HL-60/S4 treated with phorbol 12-myristate 13-acetate at 8.2 ng/mL for 4 days and 3 days (cell line): ENCODE measurements at regions not wholly inside any gene's neighbourhood (a gene's known extent, or its start where the extent isn't known, plus 50 kb on each side); places are given as distances from the start of the nearest gene placed in this dataset.

ENCODE experiments used
- in situ Hi-C: fragments of 300-500 bp; cut with MboI; formaldehyde crosslinking; loops from 2 replicates; pipeline ENCODE4 v1.15.0; 2022; ENCODE audit warnings: low sequenced_read_pairs

DNA sequence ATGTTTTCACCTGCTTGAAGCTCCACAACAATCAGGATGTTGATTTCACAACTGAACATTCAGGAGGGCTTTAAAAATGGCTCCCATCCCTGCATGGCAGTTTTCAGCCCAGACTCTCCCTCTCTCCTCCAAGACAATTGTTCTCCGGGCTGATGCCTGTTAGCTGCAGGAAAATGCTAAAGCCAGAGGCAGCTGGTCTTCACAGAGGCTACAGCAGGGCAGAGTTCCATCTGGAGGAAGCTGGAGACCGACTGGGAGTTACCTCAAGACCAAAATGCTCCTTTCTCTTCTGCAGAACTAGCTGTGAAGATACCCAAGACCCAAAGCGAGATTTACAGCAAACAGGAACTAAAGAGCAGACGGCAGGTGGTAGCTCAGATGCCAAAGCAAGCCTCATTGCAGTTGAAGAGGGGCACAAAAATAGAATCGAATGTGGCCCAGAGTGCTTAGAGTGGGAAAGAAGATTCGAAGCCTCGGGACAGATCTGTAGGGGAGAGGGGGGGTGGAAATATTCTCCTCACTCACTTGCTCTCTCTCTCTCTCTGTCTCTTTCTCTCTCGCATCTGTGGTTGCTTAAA, 423.6 kb downstream of the ZNF521 start:
- in situ Hi-C loops = no loop called here

DNA sequence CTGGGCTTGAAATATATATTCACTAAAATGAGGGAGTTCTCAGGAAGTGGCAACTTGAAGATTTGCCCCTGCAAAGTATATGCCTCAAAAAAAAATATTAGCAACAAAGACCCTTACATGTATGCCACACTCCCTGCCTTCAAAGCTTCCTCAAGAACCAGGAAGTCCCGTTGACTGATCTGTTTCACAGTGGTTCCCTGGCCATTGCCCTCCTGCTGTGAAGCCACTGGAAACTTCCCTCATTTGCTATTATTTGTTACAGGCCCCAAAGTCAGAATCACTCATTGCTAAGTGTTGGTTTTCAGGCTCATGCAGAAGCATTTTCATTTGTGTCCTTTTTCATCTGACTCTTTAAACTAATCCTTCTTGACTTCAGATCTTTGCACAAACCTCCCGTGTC, 421.5 kb downstream of the ZNF521 start:
- in situ Hi-C loops = no loop called here

DNA sequence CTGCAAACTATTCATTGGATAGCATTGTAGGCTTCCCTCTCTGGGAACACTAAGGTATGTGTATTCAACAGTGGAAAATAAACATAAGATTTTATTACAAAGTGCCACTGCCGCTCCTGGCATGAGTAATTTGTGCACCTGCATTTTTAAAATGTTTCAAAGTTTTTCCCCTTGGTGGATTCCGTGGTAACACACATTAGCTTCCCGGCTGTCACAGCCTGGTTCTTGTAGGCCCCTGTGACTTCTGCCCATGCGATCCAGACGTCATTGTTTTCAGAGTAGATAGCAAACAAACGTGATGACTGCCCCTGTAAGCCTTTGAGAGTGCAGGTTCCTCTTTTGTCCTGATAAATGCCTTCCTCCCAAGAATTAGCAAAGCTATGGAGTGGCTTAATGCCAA, 421.0 kb downstream of the ZNF521 start:
- in situ Hi-C loops = no loop called here

DNA sequence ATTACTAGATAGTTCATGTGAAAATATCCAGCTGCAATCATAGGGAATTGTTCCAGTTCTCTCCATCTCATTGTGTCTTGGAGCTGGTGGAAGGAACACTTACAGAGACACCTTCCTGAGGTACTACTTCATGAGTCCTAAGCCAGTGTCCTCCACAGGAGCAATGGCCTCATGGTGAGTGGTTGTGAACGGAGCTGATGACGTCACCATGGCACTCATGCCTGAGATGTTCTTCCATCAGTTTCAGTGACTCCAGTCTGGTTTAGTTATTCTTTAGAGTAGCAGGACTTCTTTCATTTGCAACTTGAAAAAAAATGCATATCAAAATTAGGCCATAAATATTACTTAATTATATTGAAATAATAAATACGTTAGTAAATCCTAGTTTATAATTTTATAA, 418.6 kb downstream of the ZNF521 start:
- in situ Hi-C loops = no loop called here

DNA sequence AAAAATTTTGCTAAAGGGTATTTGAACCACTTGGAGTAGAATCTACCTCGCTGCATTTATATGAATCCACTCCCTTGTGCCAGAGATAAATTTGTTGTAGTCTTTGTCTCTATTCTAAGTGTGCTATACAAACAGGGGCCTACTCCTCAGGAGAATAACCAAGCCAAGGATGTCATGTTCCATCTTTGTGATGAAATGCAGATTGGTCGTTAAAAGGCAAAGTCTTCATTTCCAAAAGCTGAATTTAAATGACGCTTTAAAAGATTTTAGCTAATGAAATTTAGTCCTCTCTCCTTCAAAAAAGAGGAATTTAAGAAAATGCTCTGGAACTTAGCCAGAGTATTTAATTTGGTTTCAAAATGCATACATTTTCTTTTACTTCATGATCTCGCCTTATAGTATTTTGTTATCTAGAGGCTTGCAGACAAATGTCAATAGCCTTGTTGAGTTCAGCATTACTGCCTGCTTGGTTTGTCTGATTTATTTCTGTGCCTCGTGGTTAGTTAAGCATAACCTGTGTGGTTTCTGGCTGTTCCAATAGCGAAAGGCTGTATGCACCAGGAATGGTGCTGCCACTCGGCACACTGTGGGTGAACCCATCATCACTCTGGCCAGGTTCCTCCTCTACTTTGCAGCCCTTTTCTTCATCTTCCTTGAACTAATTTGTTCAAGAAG, 417.6 kb downstream of the ZNF521 start:
- in situ Hi-C loops = no loop called here

DNA sequence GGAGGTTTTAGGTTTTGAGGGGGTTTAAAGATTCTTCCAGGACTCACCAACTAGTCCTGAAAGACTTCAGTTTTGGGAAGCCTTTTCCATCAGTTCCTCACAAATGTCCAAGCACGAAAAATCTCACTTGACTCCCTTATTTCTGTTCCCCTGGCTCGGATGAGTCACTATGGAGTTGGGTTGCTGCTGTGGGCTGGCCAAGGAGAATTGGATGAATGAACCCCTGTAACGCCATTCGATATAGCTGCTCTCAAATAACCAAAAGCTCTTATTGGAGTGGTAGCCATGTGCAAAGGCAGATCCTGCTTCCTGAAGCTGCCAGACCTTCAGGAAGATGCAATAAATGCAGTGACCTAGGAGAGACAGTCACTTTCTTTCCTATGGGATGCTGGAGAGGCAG, 417.0 kb downstream of the ZNF521 start:
- in situ Hi-C loops = no loop called here

DNA sequence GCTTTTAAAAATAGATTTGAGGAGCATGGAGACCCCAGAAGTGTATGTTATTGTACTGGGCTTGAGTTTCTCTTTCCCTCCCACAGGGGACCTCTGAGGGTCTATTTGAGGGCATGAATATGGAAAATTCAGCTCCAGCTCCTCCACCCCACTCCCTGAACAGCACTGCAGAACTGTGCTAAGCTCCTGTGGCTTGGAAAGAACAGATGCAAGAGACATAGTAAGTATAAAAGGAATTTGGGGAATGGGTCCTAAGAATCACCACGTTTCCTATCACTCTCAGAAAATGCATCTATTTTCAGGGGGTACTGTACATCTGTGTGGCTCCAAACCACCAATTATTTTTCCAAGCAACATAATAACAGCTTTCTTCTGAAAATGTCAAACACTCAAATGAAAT, 416.1 kb downstream of the ZNF521 start:
- in situ Hi-C loops = no loop called here

DNA sequence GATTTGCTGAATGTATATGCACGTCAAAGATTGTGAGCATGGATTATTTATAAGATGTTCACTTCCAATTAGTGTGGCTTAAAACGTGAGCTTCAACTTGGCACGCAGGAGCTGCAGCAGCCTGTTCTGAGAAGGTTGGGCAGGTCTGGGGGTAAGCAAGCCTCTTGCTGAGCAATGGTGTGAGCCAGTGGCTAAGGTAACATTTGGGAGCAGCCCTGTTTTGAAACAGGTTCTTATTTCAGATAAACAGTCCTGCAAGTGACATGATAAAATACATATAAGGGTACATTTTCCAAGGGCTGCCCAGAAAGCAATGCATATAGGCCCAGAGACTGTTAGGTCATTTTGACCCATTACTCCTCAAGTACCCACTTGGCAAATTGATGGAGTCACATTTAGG, 415.3 kb downstream of the ZNF521 start:
- in situ Hi-C loops = no loop called here

DNA sequence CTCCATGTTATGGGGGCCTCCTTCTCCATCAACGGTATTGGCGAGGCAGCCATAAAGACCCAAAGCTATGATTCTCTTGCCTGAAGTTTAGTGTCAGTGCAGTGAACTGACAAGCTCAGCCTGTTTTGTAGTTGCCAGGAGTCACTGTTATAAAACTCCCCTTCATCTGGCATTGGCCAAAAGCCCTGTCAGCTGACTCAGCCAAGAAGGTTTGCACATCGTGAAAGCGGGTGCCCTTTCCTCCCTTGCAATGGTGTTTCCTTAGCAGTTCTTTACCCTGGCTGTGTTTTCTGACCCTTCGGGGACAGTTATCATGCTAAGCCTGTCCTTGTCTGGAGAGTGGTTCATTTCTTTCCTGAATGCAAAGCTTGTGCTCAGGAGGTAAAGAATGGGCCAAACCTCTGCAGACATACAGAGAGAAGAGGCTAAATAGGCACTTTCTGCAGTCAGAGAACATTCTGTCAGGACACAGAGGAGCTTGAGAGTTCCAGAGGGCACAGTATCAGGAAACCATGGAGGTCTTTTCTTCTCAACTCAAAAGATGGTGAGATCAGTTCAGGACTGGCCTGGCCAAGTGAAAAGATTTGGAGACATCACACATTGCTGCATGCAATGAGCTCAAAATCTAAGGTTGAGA, 414.2 kb downstream of the ZNF521 start:
- in situ Hi-C loops = no loop called here

DNA sequence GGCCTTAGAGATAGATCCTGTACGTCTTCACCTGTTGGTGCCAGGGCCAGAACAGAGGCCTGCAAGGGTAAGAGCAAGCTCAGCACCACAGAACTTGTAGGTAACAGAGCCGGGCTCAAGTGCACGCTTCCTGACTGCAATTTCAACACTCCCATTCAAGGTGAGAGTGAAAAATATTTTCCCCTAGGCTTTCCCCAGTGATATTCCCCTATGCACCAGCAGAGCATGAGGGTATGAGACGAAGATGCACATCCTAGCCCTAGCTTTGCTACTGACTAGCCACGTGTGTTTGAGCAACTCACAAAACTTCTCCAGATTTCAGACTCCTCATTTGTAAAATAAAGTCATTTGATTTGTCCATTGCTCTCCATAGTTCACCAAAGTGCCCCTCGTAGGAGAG, 411.6 kb downstream of the ZNF521 start:
- in situ Hi-C loops = no loop called here

DNA sequence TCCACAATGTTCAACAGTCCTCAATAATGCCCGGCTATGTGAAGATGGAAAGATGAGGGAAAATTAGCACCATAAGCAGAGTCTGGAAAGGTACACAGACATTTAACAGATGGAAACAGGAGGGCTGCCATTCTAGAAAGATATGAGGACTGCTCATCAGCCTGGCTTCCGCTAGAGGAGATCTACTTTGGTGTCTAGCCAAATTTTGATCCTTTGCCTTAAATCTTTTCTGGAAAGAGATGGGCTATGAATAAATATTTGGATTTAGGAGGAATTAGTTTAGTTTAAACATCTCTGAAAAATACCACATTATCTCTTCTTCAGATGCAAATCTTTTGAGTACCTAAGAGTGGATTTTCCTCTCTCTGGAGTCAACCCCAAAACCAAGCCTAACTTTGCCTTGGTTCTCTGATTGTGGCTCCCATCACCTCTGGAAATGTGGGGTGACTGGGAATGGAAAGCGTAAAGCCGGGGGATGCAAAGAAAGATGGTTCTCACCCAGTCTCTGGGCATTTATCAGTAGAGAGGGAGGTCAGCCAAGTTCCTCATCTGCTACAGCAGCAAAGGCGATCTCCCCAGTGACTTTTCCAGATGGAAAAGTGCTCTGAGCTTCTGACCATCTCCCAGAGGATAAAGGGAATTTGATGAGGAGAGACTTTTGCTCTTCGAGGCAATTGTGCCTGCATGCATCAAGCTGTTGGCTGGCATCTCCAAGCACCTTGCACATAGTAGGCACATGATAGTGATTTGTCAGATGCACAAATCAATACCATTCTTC, 410.6 kb downstream of the ZNF521 start:
- in situ Hi-C loops = no loop called here

DNA sequence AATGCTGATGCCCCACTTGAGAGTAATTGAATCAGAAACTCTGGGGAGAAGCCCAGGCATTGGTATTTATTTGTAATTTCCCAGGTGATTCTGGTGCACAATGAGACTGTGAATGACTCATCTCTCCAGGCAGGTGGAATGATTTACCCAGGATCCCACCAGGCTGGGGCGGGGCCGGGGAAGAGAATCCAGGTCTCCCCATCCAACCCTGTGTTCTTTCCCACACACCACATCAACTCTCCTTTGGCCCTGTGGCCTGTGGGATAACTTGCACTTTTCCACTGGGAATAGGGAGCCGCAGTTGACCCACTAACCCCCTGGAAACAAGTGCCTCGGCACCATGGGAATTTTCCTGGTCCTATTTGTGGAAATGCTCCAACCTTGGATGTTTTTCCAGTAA, 409.8 kb downstream of the ZNF521 start:
- in situ Hi-C loops = no loop called here

DNA sequence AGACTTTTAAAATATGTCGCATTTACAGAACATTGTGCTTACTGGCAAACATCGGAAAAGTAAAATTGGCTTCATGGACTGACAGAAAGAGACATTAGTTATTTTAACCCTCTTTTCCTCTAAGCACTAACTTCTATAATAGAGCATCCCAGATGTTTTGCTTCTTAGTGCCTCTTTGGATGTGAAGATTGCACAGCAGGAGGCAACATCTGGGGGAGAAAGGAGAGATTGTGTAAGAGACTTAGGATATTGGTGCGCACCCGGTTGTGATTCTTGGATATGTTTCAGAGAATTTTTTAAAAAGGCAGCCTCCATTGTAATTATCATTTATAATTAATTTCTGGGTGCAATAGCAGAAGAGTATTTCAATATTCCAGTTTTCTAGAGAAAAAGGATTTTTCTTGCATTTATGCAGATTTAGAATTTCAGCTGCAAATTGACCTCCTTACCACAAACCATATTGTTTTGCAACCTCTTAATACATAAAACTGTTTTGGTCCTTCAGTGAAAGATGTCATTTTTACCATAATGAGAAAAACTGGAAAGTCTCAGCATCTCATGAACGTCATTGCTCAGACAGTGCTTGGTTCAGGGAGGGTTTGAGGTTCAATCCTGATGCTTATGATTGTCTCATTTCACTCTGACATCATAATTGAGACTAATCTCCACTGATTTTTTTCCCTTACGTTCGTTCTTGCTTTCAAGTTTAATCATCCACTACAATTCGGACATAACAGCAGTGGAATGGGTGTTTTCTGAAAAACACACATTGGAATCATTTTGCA, 404.3 kb downstream of the ZNF521 start:
- in situ Hi-C loops = no loop called here

DNA sequence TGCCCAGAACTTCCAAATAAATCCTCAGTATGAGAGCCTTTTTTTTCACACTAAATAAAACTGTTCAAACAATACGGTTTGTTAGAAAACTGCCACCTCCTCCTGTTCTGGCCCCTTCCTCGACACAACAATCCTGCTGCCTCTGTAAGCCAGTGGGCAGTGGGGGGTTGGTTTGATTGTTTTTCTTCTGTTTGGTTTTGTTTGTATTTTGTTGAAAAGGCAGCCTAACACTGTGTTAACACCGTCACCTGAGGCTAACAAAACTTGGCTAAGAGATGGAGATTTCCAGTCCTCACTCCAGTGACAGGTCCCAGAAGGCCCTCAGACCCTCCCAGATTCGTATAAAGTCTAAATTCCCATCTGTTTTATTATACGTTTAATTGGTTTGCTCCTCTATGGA, 402.1 kb downstream of the ZNF521 start:
- in situ Hi-C loops = no loop called here

DNA sequence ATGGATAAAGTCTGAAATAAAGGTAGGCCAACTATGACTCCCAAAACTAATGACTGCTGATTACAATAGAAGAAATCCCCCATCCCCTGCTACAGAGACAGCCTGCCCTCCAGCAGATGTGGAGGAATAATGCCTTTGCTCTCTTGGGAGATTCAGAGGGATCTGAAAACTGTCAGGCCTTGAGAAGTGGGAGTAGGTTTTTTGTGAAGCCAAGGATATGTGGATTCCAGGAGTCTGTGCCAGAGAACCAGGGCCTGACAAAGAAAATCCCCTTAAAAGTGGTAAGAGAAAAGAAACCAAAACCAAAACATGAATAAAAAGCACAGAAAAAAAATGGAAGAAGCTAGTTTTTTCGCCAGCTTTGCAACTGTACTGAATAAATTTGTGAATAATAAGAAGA, 397.6 kb downstream of the ZNF521 start:
- in situ Hi-C loops = no loop called here

DNA sequence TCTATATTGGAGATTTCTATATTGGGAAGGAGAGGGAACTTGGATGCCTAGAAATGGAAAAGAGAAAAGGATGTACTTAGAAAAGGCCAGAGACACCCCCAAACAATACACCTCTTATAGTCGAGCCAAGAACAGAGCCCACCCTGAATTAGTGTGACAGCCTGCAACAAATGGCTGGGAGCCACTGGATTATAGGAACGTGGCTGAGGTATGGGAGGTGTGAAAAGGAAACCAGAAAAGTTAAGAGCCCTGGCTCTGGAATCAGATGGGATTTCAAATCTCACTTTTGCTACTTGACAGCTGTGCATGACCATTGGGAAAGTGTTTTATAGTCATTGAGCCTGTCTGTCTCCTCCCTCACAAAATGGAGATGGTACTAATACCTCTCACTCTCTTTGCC, 394.0 kb downstream of the ZNF521 start:
- in situ Hi-C loops = no loop called here

DNA sequence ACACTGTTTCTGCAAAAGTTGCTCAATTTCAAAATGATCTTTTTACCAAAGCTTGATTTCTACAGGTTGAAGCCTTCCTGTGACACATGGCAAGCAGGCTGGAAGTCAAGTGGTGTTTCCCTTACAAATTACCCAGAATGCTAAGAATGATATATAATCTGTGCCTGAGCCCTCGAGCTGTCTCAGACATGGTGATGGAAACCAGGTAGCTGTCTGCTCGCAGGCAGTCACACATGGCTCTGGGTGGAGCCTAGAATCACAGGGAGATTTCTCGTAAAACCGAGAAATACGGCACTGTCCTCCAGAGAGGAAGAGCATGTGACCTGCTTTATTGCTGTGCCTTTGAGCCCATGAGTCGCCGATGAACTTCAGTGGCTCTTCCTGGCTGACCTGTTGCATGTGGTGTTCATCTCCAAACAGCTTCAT, 392.9 kb downstream of the ZNF521 start:
- in situ Hi-C loops = no loop called here

DNA sequence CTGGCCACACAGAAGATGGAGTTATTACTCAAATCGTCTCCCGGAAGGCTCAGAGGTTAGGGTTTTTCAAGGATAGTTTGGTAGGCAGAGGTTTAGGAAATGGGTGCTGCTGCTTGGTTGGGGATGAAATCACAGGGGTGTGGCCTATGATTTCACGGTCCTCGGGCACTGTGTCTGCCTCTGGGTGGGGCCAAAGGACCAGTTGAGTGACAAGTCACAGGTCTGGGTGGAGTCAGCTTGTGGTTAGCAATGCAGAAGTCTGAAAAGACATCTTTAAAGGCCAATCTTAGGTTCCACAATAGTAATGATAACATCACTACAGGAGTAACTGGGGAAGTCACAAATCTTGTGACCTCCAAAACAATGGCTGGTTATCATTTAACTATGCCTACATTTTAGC, 387.8 kb downstream of the ZNF521 start:
- in situ Hi-C loops = no loop called here

DNA sequence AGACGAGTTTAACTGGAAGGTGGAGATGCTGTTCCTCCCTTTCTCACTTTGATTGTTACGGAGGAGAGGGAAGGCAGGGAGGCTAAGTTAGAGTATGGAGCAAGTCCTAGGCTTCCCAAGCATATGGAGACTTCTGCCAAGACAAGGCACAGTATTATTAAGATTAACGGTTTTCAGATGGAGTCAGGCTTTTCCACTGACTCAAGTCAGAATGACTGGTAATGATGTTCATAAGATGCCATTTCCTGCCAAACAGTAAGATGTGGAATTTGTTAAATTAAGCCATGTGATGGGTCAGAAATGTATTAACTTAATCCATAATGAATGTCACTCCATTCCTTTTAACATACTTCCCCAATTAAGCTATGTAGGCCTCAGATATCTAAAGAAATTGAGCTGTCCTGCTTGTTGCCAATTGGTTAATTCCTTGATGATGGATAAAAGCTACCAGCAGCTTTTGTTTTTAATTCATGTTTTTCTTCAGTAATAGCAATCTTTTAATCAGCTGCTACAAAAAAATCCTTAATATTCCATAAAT, 383.7 kb downstream of the ZNF521 start:
- in situ Hi-C loops = no loop called here

DNA sequence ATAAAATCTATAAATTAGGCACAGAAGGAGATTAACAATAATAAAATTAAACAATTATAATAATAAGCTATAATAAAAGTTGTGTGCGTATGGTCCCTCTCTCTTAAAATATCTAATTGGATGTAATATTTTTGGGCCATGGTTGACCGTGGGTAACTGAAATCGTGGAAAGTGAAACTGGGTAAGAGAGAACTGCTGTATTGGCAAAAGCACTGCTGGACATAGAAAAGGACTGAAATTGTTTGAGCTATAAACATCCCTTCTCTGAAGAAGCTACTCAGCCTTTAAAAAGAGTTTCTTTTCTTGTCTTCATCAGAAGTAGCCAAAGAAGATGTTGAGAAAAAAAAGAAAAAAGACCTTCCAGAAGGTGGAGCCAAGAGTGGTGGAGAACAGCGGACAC, 379.4 kb downstream of the ZNF521 start:
- in situ Hi-C loops = no loop called here

DNA sequence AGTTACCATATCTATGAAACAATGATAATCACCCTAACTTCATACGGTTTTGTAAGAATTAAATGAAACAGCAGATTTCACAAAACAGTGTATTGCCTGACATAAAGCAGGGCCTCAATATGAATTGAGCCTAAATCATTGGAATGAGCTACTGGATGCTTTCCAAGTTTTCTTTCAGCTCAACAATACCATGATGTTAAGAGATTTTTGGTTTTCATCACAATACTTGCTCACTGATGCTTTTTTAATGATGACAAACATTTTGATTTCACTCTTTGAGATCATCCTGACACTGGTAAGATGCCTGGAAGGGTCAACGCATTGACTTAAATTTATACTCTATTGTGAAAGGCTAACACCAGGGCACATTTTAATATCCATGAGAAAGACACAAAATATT, 377.5 kb downstream of the ZNF521 start:
- in situ Hi-C loops = no loop called here
